ENCODE measurements at regions not wholly inside any gene's neighbourhood (a gene's known extent, or its start where the extent isn't known, plus 50 kb on each side); places are given as distances from the start of the nearest gene placed in this dataset.

DNA sequence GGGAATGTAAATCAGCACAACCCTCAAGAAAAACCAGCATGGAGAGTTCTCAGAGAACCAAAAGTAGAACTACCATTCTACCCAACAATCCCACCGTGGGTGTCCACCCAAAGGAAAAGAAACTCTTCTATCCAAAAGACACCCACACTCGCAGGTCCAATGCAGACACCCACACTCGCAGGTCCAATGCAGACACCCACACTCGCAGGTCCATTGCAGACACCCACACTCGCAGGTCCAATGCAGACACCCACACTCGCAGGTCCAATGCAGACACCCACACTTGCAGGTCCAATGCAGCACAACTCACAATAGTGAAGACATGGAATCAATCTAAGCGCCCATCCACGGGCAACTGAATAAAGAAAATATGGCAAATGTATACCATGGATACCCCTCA, 77.0 kb upstream of the RPH3AL start:
- H3K4me3 ChIP-seq, result no peak overlapping the region
- WGBS, 5 donors, result 84 to 96% (median 94%) methylated on average over 8 of the region's 8 CpGs
- no peaks in the 10 kb centered on the region for H3K27me3 ChIP-seq (replicated peaks in 1 of 7)
- H3K27ac ChIP-seq, result no peak overlapping the region
- no peaks in the 10 kb centered on the region for H3K36me3 ChIP-seq
- peaks cover 0 to 23% (median 15%) of the 10 kb centered on the region in 8 donors for H3K9me3 ChIP-seq
- intact Hi-C loops (cut with DNase I; ENCODE audit: low total_unique reads), result no loop called here
- H3K4me1 ChIP-seq, result no peaks in the 10 kb centered on the region
- no peak for DNase-seq
- TF ChIP-seq POLR2A (IDR thresholded peaks at IDR 0.05) (no peak), POLR2AphosphoS5 (IDR thresholded peaks at IDR 0.05) (no peak)
- TF ChIP-seq, protein P1, sequence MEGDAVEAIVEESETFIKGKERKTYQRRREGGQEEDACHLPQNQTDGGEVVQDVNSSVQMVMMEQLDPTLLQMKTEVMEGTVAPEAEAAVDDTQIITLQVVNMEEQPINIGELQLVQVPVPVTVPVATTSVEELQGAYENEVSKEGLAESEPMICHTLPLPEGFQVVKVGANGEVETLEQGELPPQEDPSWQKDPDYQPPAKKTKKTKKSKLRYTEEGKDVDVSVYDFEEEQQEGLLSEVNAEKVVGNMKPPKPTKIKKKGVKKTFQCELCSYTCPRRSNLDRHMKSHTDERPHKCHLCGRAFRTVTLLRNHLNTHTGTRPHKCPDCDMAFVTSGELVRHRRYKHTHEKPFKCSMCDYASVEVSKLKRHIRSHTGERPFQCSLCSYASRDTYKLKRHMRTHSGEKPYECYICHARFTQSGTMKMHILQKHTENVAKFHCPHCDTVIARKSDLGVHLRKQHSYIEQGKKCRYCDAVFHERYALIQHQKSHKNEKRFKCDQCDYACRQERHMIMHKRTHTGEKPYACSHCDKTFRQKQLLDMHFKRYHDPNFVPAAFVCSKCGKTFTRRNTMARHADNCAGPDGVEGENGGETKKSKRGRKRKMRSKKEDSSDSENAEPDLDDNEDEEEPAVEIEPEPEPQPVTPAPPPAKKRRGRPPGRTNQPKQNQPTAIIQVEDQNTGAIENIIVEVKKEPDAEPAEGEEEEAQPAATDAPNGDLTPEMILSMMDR (IDR thresholded peaks at IDR 0.05 in 8 of 11, conservative IDR thresholded peaks at IDR 0.05 in 3 of 11), result no peak

- Histone ChIP-seq H3K36me3 (no peaks in the 10 kb centered on the region), H3K4me3 (no peak overlapping the region), H3K4me1 (no peaks in the 10 kb centered on the region), H3K9me3 (peaks cover 0 to 23% (median 15%) of the 10 kb centered on the region in 8 donors), H3K27me3 (replicated peaks in 1 of 7) (no peaks in the 10 kb centered on the region), H3K27ac (no peak overlapping the region)
- 96 to 100% (median 97%) methylated on average over 3 of the region's 3 CpGs for WGBS, 5 donors
- intact Hi-C loops (cut with DNase I; ENCODE audit: low total_unique reads), result no loop called here
- DNase-seq, result no peak
- TF ChIP-seq POLR2AphosphoS5 (IDR thresholded peaks at IDR 0.05) (no peak), POLR2A (IDR thresholded peaks at IDR 0.05) (no peak)
- TF ChIP-seq, protein P1 (IDR thresholded peaks at IDR 0.05 in 8 of 11, conservative IDR thresholded peaks at IDR 0.05 in 3 of 11), result no peak
Observed at GRCh38 chr17:428414-428813, 75.8 kb upstream of the RPH3AL start.

GRCh38 chr17:427891-428290, 75.3 kb upstream of the RPH3AL start:
- Histone ChIP-seq H3K36me3 (no peaks in the 10 kb centered on the region), H3K27me3 (replicated peaks in 1 of 7) (no peaks in the 10 kb centered on the region), H3K27ac (no peak overlapping the region), H3K9me3 (peaks cover 0 to 23% (median 15%) of the 10 kb centered on the region in 8 donors), H3K4me1 (no peaks in the 10 kb centered on the region), H3K4me3 (no peak overlapping the region)
- intact Hi-C loops (cut with DNase I; ENCODE audit: low total_unique reads), result no loop called here
- WGBS, 5 donors, result 88 to 96% (median 91%) methylated on average over 3 of the region's 3 CpGs
- TF ChIP-seq POLR2AphosphoS5 (IDR thresholded peaks at IDR 0.05), result no peak
- TF ChIP-seq POLR2A (IDR thresholded peaks at IDR 0.05), result no peak
- TF ChIP-seq, protein P1 (IDR thresholded peaks at IDR 0.05 in 8 of 11, conservative IDR thresholded peaks at IDR 0.05 in 3 of 11), result no peak
- no peak for DNase-seq

DNA sequence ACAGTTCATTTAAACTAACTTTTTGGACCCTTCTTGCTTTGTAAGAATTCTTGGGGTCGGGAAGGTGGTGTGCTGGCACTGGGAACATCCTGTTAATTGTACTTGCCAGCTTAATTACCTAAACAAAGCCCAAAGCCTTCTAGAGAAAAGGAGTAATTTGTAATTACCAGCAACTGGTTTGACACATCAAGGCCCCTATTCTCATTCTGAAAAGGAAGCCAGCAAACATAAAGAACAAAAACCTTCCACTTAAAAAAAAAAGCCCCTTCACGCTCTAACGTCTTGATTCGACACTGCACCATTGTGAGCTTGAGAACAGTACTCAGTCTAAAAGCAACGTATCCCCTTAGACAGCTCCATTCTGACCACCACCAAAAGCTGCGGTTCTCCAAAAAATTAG, 74.7 kb upstream of the RPH3AL start:
- Histone ChIP-seq H3K36me3 (no peaks in the 10 kb centered on the region), H3K27ac (no peak overlapping the region), H3K4me3 (no peak overlapping the region), H3K9me3 (peaks cover 0 to 23% (median 15%) of the 10 kb centered on the region in 8 donors), H3K4me1 (no peaks in the 10 kb centered on the region), H3K27me3 (replicated peaks in 1 of 7) (no peaks in the 10 kb centered on the region)
- intact Hi-C loops (cut with DNase I; ENCODE audit: low total_unique reads), result no loop called here
- no peak for DNase-seq
- TF ChIP-seq POLR2A (IDR thresholded peaks at IDR 0.05) (no peak), POLR2AphosphoS5 (IDR thresholded peaks at IDR 0.05) (no peak)
- TF ChIP-seq, protein P1 (IDR thresholded peaks at IDR 0.05 in 8 of 11, conservative IDR thresholded peaks at IDR 0.05 in 3 of 11), result no peak
- 40 to 75% (median 66%) methylated on average over 6 of the region's 6 CpGs for WGBS, 5 donors
